Keratinocyte (primary cell): ENCODE measurements at regions not wholly inside any gene's neighbourhood (a gene's known extent, or its start where the extent isn't known, plus 50 kb on each side); places are given as distances from the start of the nearest gene placed in this dataset.

Experiments used
- EZH2 ChIP-seq: IDR thresholded peaks from one replicate; pipeline ENCODE4 v1.6.1; 2012; ENCODE audit warnings: inconsistent platforms, mild to moderate bottlenecking, low read length, moderate library complexity
- TF ChIP-seq, protein P1 (sequence below), 3 experiments: IDR thresholded peaks in 1 of 3; conservative IDR thresholded peaks in 1 of 3; optimal IDR thresholded peaks in 1 of 3; 2 replicates in 2 of 3; 3 replicates in 1 of 3; pipeline versions ENCODE3 to v1.5.1; 2011; ENCODE audit warnings: low read length in 3 of 3, mild to moderate bottlenecking in 3 of 3, moderate library complexity in 2 of 3, control low read depth in 1 of 3, inconsistent platforms in 1 of 3; ENCODE audit not compliant: insufficient read depth in 2 of 3; ENCODE audit errors: extremely low read depth in 1 of 3

DNA sequence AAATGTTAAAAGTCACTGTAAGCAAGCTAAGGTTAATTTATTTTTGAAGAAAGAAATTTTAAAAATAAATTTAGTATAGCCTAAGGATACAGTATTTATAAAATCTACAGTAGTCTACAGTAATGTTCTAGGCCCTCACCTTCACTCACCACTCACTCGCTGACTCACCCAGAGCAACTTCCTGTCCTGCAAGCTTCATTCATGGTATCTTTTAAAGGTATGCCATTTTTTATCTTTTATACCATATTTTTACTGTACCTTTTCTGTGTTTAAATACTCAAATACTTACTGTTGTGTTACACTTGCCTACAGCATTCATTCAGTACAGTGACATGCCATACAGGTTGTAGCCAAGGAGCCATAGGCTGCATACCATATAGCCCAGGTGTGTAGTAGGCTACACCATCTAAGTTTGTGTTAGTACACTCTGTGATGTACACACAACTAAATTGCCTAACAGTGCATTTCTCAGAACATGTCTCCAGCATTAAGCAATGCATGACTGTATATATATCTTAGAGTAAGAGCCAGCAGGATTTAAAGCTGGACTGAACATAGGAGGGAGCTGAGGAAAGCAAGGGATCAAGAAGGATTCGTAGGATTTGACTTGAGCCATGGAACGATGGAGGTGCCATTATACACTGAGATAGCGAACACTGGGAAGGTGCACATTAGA lies 83.1 kb upstream of the KLF7 start:
- TF ChIP-seq, protein P1, sequence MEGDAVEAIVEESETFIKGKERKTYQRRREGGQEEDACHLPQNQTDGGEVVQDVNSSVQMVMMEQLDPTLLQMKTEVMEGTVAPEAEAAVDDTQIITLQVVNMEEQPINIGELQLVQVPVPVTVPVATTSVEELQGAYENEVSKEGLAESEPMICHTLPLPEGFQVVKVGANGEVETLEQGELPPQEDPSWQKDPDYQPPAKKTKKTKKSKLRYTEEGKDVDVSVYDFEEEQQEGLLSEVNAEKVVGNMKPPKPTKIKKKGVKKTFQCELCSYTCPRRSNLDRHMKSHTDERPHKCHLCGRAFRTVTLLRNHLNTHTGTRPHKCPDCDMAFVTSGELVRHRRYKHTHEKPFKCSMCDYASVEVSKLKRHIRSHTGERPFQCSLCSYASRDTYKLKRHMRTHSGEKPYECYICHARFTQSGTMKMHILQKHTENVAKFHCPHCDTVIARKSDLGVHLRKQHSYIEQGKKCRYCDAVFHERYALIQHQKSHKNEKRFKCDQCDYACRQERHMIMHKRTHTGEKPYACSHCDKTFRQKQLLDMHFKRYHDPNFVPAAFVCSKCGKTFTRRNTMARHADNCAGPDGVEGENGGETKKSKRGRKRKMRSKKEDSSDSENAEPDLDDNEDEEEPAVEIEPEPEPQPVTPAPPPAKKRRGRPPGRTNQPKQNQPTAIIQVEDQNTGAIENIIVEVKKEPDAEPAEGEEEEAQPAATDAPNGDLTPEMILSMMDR (optimal IDR thresholded peaks at IDR 0.05 in 1 of 3, IDR thresholded peaks at IDR 0.05 in 1 of 3, conservative IDR thresholded peaks at IDR 0.05 in 1 of 3; ENCODE audit: extremely low read depth in 1 of 3, insufficient read depth in 2 of 3, low read length in 3 of 3), result no peak
- TF ChIP-seq EZH2, result no peak
